Ramos (cell line): ENCODE measurements at regions not wholly inside any gene's neighbourhood (a gene's known extent, or its start where the extent isn't known, plus 50 kb on each side); places are given as distances from the start of the nearest gene placed in this dataset.
"Not testable (repeated sequence)": the region's sequence is repeated elsewhere in the genome, so short reads cannot be mapped to it uniquely, and the experiment has no call there.

Experiments used
- in situ Hi-C: fragments of 300-500 bp; cut with MboI; formaldehyde crosslinking; loops from one replicate; pipeline ENCODE4 v1.14.3; 2022; ENCODE audit warnings: low sequenced_read_pairs; ENCODE audit not compliant: unreplicated experiment

GRCh38 chr2:16382451-16382850, 283.2 kb downstream of the CYRIA start:
- in situ Hi-C loops = no loop called here

GRCh38 chr2:16381511-16381910, 284.1 kb downstream of the CYRIA start:
- in situ Hi-C loops = no loop called here

- in situ Hi-C loops = not testable (repeated sequence)
Observed at GRCh38 chr2:16379901-16380300, 285.7 kb downstream of the CYRIA start.

- in situ Hi-C loops = not testable (repeated sequence)
Observed at GRCh38 chr2:16379061-16379460, 286.6 kb downstream of the CYRIA start.

- in situ Hi-C loops = no loop called here
Observed at GRCh38 chr2:16378031-16378430, 287.6 kb downstream of the CYRIA start.

- in situ Hi-C loops = no loop called here
Observed at GRCh38 chr2:16375981-16376380, 289.7 kb downstream of the CYRIA start.

GRCh38 chr2:16375351-16375750, 290.3 kb downstream of the CYRIA start:
- in situ Hi-C loops = no loop called here

GRCh38 chr2:16374671-16375070, 291.0 kb downstream of the CYRIA start:
- in situ Hi-C loops = no loop called here

GRCh38 chr2:16373341-16373740, 292.3 kb downstream of the CYRIA start:
- in situ Hi-C loops = no loop called here

GRCh38 chr2:16371751-16372150, 293.9 kb downstream of the CYRIA start:
- in situ Hi-C loops = no loop called here

- in situ Hi-C loops = no loop called here
Observed at GRCh38 chr2:16368951-16369350, 296.7 kb downstream of the CYRIA start.

GRCh38 chr2:16368328-16368727, 297.3 kb downstream of the CYRIA start:
- in situ Hi-C loops = no loop called here

- in situ Hi-C loops = no loop called here
Observed at GRCh38 chr2:16365366-16365765, 300.3 kb downstream of the CYRIA start.

GRCh38 chr2:16363581-16363980, 302.1 kb downstream of the CYRIA start:
- in situ Hi-C loops = no loop called here

- in situ Hi-C loops = no loop called here
Observed at GRCh38 chr2:16362611-16363010, 303.0 kb downstream of the CYRIA start.

GRCh38 chr2:16361261-16361995, 304.2 kb downstream of the CYRIA start:
- in situ Hi-C loops = no loop called here

- in situ Hi-C loops = no loop called here
Observed at GRCh38 chr2:16359961-16360360, 305.7 kb downstream of the CYRIA start.

- in situ Hi-C loops = no loop called here
Observed at GRCh38 chr2:16357188-16357587, 308.4 kb downstream of the CYRIA start.

- in situ Hi-C loops = no loop called here
Observed at GRCh38 chr2:16351541-16351940, 314.1 kb downstream of the CYRIA start.

GRCh38 chr2:16351137-16351536, 314.5 kb downstream of the CYRIA start:
- in situ Hi-C loops = no loop called here

GRCh38 chr2:16350211-16350610, 315.4 kb downstream of the CYRIA start:
- in situ Hi-C loops = no loop called here

GRCh38 chr2:16349811-16350210, 315.8 kb downstream of the CYRIA start:
- in situ Hi-C loops = no loop called here
